ENCODE measurements at regions not wholly inside any gene's neighbourhood (a gene's known extent, or its start where the extent isn't known, plus 50 kb on each side); places are given as distances from the start of the nearest gene placed in this dataset.

GRCh38 chr1:68324316-68324715 lies 92.0 kb upstream of the WLS start:
- TF ChIP-seq CTCF (IDR thresholded peaks at IDR 0.05) (no peak), EZH2 (IDR thresholded peaks at IDR 0.05; ENCODE audit: borderline replicate concordance, insufficient read depth, low read depth, low read length, poor library complexity, severe bottlenecking) (no peak)

Data from B cell (primary cell).